ENCODE measurements at regions not wholly inside any gene's neighbourhood (a gene's known extent, or its start where the extent isn't known, plus 50 kb on each side); places are given as distances from the start of the nearest gene placed in this dataset.

- Histone ChIP-seq H3K9me3 (no peaks in the 10 kb centered on the region), H3K36me3 (no peaks in the 10 kb centered on the region), H3K27ac (no peak overlapping the region), H3K27me3 (replicated peaks in 1 of 7) (no peaks in the 10 kb centered on the region), H3K4me1 (peaks cover 22 to 96% (median 64%) of the 10 kb centered on the region in 6 donors), H3K4me3 (no peak overlapping the region)
- WGBS, 5 donors = 63 to 72% (median 67%) methylated on average over 4 of the region's 4 CpGs
- DNase-seq = no peak
- intact Hi-C loops (cut with DNase I; ENCODE audit: low total_unique reads) = no loop called here
- TF ChIP-seq CTCF (IDR thresholded peaks at IDR 0.05 in 8 of 11, conservative IDR thresholded peaks at IDR 0.05 in 3 of 11) (no peak), POLR2A (IDR thresholded peaks at IDR 0.05) (no peak), POLR2AphosphoS5 (IDR thresholded peaks at IDR 0.05) (no peak)
These were observed 52.6 kb upstream of the CCDC167 start for GRCh38 chr6:37552267-37552666.

- Histone ChIP-seq H3K27me3 (replicated peaks in 1 of 7) (no peaks in the 10 kb centered on the region), H3K27ac (no peak overlapping the region), H3K36me3 (no peaks in the 10 kb centered on the region), H3K9me3 (no peaks in the 10 kb centered on the region), H3K4me1 (peaks cover 18 to 96% (median 64%) of the 10 kb centered on the region in 6 donors), H3K4me3 (no peak overlapping the region)
- TF ChIP-seq CTCF (IDR thresholded peaks at IDR 0.05 in 8 of 11, conservative IDR thresholded peaks at IDR 0.05 in 3 of 11) (no peak), POLR2AphosphoS5 (IDR thresholded peaks at IDR 0.05) (no peak), POLR2A (IDR thresholded peaks at IDR 0.05) (no peak)
- intact Hi-C loops (cut with DNase I; ENCODE audit: low total_unique reads) = no loop called here
- 34 to 55% (median 50%) methylated on average over 10 of the region's 10 CpGs for whole genome bisulfite sequencing, 5 donors
- no peak for DNase-seq
These were observed 52.2 kb upstream of the CCDC167 start for GRCh38 chr6:37551867-37552266.

GRCh38 chr6:37551446-37551845 is 51.8 kb upstream of the CCDC167 start:
- intact Hi-C loops (cut with DNase I; ENCODE audit: low total_unique reads) = no loop called here
- no peak overlapping the region for H3K4me3 ChIP-seq
- no peak for TF ChIP-seq POLR2AphosphoS5 (IDR thresholded peaks at IDR 0.05)
- TF ChIP-seq CTCF (IDR thresholded peaks at IDR 0.05 in 8 of 11, conservative IDR thresholded peaks at IDR 0.05 in 3 of 11) = no peak
- no peak for TF ChIP-seq POLR2A (IDR thresholded peaks at IDR 0.05)
- WGBS, 5 donors = 62 to 82% (median 77%) methylated on average over 3 of the region's 3 CpGs
- DNase-seq = no peak
- H3K27me3 ChIP-seq (replicated peaks in 1 of 7) = no peaks in the 10 kb centered on the region
- H3K9me3 ChIP-seq = no peaks in the 10 kb centered on the region
- no peaks in the 10 kb centered on the region for H3K36me3 ChIP-seq
- H3K4me1 ChIP-seq = peaks cover 16 to 96% (median 64%) of the 10 kb centered on the region in 6 donors
- no peak overlapping the region for H3K27ac ChIP-seq

- Histone ChIP-seq H3K27ac (no peak overlapping the region), H3K4me1 (peaks cover 12 to 96% (median 62%) of the 10 kb centered on the region in 6 donors), H3K36me3 (no peaks in the 10 kb centered on the region), H3K27me3 (replicated peaks in 1 of 7) (no peaks in the 10 kb centered on the region), H3K4me3 (no peak overlapping the region), H3K9me3 (no peaks in the 10 kb centered on the region)
- TF ChIP-seq POLR2AphosphoS5 (IDR thresholded peaks at IDR 0.05) (no peak), POLR2A (IDR thresholded peaks at IDR 0.05) (no peak)
- 47 to 72% (median 56%) methylated on average over 3 of the region's 3 CpGs for WGBS, 5 donors
- intact Hi-C loops (cut with DNase I; ENCODE audit: low total_unique reads) = no loop called here
- no peak for DNase-seq
These were observed 51.3 kb upstream of the CCDC167 start for GRCh38 chr6:37551002-37551401.
